B cell (primary cell): ENCODE measurements at regions not wholly inside any gene's neighbourhood (a gene's known extent, or its start where the extent isn't known, plus 50 kb on each side); places are given as distances from the start of the nearest gene placed in this dataset.
"Not testable (repeated sequence)": the region's sequence is repeated elsewhere in the genome, so short reads cannot be mapped to it uniquely, and the experiment has no call there.

ENCODE experiments used
- ATAC-seq: fragments of 200-7000 bp; cut with Tn5 transposase; one replicate; pipeline ENCODE4 v1.10.0; 2021; ENCODE audit warnings: low read depth, mild to moderate bottlenecking, moderate number of reproducible peaks, moderate library complexity
- CTCF ChIA-PET: fragments of 350-600 bp; sonication (Branson Sonifier 250); formaldehyde crosslinking; loops from one replicate; lab custom pipeline; 2021; ENCODE audit warnings: antibody characterized with exemption, inconsistent platforms; lab: Charles Lee
- POLR2A ChIA-PET: fragments of 350-600 bp; sonication (Branson Sonifier 250); formaldehyde crosslinking; loops from one replicate; lab custom pipeline; 2021; ENCODE audit warnings: antibody characterized with exemption; lab: Charles Lee
- DNase-seq: peaks from one replicate; pipeline ENCODE4 v3.0.0; 2013
- H2AFZ ChIP-seq: 2 replicates; pipeline ENCODE4 v1.6.1; 2012; ENCODE audit warnings: mild to moderate bottlenecking, low read depth, low read length; ENCODE audit not compliant: insufficient read depth, poor library complexity, severe bottlenecking
- H3K27ac ChIP-seq, 2 donors: 1 replicate in 1 of 2; 2 replicates in 1 of 2; pipeline ENCODE4 v1.5.1; 2012 to 2013; ENCODE audit warnings: low read length in 2 of 2, mild to moderate bottlenecking in 2 of 2, moderate library complexity in 1 of 2
- H3K27me3 ChIP-seq, 4 experiments: fragments of 200-600 bp in 1 of 4; sonication (generic) in 1 of 4; replicated peaks in 1 of 4; 1 replicate in 2 of 4; 2 replicates in 2 of 4; pipeline versions ENCODE4 v1.6.1 to v1.7.0; 2013 to 2016; ENCODE audit warnings: low read length in 3 of 4, mild to moderate bottlenecking in 2 of 4, mixed read lengths in 1 of 4, moderate library complexity in 1 of 4; ENCODE audit not compliant: insufficient read depth in 4 of 4, control insufficient read depth in 3 of 4; ENCODE audit errors: control extremely low read depth in 1 of 4
- H3K36me3 ChIP-seq, 2 experiments: replicated peaks in 1 of 2; 1 replicate in 1 of 2; 2 replicates in 1 of 2; pipeline versions ENCODE4 v1.6.1 to v1.7.1; 2013; ENCODE audit warnings: low read length in 1 of 2; ENCODE audit not compliant: insufficient read depth in 2 of 2, control insufficient read depth in 1 of 2; ENCODE audit errors: control extremely low read depth in 1 of 2, extremely low read depth in 1 of 2
- H3K4me1 ChIP-seq, 2 donors: fragments of 200-600 bp in 1 of 2; sonication (generic) in 1 of 2; 1 replicate in 1 of 2; 2 replicates in 1 of 2; pipeline versions ENCODE4 v1.5.1 to v1.6.1; 2013 to 2017; ENCODE audit warnings: low read length in 2 of 2; ENCODE audit not compliant: control insufficient read depth in 2 of 2, insufficient read depth in 2 of 2
- H3K4me2 ChIP-seq: replicated peaks from 2 replicates; pipeline ENCODE3; 2012; ENCODE audit warnings: mild to moderate bottlenecking, low read depth, low read length; ENCODE audit not compliant: poor library complexity, severe bottlenecking
- H3K4me3 ChIP-seq, 5 experiments: fragments of 200-600 bp in 1 of 5; sonication (generic) in 1 of 5; 1 replicate in 3 of 5; 2 replicates in 2 of 5; pipeline versions ENCODE4 v1.5.1 to v1.7.0; 2011 to 2016; ENCODE audit warnings: low read length in 4 of 5, mild to moderate bottlenecking in 4 of 5, low read depth in 2 of 5, control low read depth in 1 of 5, moderate library complexity in 1 of 5; ENCODE audit not compliant: insufficient read depth in 1 of 5; ENCODE audit errors: control extremely low read depth in 1 of 5, extremely low read depth in 1 of 5
- H3K79me2 ChIP-seq: fragments of 200-600 bp; sonication (generic); one replicate; pipeline ENCODE4 v1.6.0; 2016; ENCODE audit warnings: low read length; ENCODE audit not compliant: control insufficient read depth, insufficient read depth
- H3K9ac ChIP-seq: fragments of 200-600 bp; sonication (generic); 2 replicates; pipeline ENCODE4 v1.6.1; 2017; ENCODE audit warnings: mild to moderate bottlenecking, low read length, moderate library complexity
- H3K9me3 ChIP-seq, 3 donors: one replicate each; pipeline versions ENCODE4 v1.6.1 to v1.7.1; 2013; ENCODE audit warnings: low read length in 2 of 3; ENCODE audit not compliant: control insufficient read depth in 2 of 3, insufficient read depth in 1 of 3; ENCODE audit errors: control extremely low read depth in 1 of 3
- H4K20me1 ChIP-seq: 2 replicates; pipeline ENCODE4 v1.6.0; 2012; ENCODE audit warnings: mild to moderate bottlenecking, low read length; ENCODE audit not compliant: insufficient read depth, control insufficient read depth, poor library complexity, severe bottlenecking
- H3K27ac Mint-ChIP-seq: one replicate; pipeline ENCODE4 v1.8.0; 2021; ENCODE audit warnings: mixed read lengths
- H3K27me3 Mint-ChIP-seq: one replicate; pipeline ENCODE4 v1.8.0; 2021; ENCODE audit warnings: mixed read lengths
- H3K4me1 Mint-ChIP-seq: one replicate; pipeline ENCODE4 v1.8.0; 2021; ENCODE audit warnings: mixed read lengths
- H3K4me3 Mint-ChIP-seq: one replicate; pipeline ENCODE4 v1.8.0; 2021; ENCODE audit warnings: mixed read lengths
- H3K9me3 Mint-ChIP-seq: one replicate; pipeline ENCODE4 v1.8.0; 2022; ENCODE audit warnings: mixed read lengths; ENCODE audit not compliant: insufficient read depth
- EZH2 ChIP-seq: IDR thresholded peaks from 2 replicates; pipeline ENCODE4 v1.6.1; 2012; ENCODE audit warnings: borderline replicate concordance, low read depth, mild to moderate bottlenecking, moderate library complexity, low read length; ENCODE audit not compliant: insufficient read depth, poor library complexity, severe bottlenecking
- WGBS: methylation state at CpG from one replicate; pipeline ENCODE4 v1.1.5; 2013; ENCODE audit warnings: missing lambda C conversion rate; ENCODE audit not compliant: insufficient coverage; 5-methylcytosine and 5-hydroxymethylcytosine counted together
- intact Hi-C: fragments of 100-400 bp; cut with micrococcal nuclease; formaldehyde crosslinking; loops from one replicate; pipeline ENCODE4 v1.10.0; 2022
- TF ChIP-seq, protein P1 (sequence below): fragments of 200-600 bp; IDR thresholded peaks from one replicate; pipeline ENCODE4 v1.8.0; 2022; ENCODE audit warnings: antibody characterized with exemption, mild to moderate bottlenecking

DNA sequence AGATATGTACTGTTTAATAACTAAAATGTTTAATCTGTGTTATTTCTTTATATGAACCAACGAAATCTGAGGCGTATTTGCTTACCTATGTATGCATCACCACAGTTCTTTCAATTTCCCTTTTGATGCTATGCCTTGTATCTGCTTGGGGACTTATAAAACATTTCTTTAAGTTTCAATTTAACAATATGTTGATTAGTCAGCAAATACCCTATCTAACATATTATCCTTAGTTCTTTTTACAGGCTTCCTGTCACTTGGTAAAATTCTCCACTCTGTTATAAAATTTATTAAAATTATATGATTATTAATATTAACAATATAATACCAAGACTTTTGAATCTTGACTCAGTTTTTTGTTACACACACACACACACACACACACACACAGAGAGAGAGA lies 174.3 kb downstream of the CPS1 start:
- TF ChIP-seq, protein P1, sequence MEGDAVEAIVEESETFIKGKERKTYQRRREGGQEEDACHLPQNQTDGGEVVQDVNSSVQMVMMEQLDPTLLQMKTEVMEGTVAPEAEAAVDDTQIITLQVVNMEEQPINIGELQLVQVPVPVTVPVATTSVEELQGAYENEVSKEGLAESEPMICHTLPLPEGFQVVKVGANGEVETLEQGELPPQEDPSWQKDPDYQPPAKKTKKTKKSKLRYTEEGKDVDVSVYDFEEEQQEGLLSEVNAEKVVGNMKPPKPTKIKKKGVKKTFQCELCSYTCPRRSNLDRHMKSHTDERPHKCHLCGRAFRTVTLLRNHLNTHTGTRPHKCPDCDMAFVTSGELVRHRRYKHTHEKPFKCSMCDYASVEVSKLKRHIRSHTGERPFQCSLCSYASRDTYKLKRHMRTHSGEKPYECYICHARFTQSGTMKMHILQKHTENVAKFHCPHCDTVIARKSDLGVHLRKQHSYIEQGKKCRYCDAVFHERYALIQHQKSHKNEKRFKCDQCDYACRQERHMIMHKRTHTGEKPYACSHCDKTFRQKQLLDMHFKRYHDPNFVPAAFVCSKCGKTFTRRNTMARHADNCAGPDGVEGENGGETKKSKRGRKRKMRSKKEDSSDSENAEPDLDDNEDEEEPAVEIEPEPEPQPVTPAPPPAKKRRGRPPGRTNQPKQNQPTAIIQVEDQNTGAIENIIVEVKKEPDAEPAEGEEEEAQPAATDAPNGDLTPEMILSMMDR, result no peak
- TF ChIP-seq EZH2, result no peak

DNA sequence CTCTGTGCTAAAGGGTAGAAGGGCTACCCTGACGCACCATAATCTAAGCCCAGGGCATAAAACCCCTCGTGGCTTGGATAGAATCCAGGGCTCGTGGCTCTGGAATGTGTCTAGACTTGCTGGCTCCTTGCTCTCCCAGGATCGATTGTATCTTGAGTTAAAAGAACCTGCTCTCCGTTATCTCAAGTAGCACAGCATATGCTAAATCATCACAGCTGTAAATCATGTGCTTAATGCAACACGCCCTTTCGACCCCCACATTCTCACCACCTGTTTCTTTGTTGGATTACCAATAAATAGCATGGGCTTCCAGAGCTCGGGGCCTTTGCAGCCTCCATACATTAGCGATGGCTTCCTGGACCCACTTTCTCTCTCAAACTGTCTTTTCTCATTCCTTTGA lies 190.4 kb downstream of the CPS1 start:
- H4K20me1 ChIP-seq, DNase-seq, H3K4me2 ChIP-seq, H3K4me1 Mint-ChIP-seq, H3K9ac ChIP-seq, H3K27me3 ChIP-seq, H3K27ac ChIP-seq, H3K27ac Mint-ChIP-seq, H2AFZ ChIP-seq, POLR2A ChIA-PET, ATAC-seq, H3K4me3 ChIP-seq, H3K79me2 ChIP-seq, H3K4me1 ChIP-seq, intact Hi-C loops, H3K9me3 Mint-ChIP-seq, H3K36me3 ChIP-seq, H3K4me3 Mint-ChIP-seq, CTCF ChIA-PET, H3K9me3 ChIP-seq, H3K27me3 Mint-ChIP-seq: not testable (repeated sequence)
- 45% methylated on average over 9 of the region's 9 CpGs for WGBS

More for the DNA sequence above, 174.3 kb downstream of the CPS1 start:
- ChIA-PET POLR2A (no interaction called here), CTCF (no interaction called here)
- no peak overlapping the region for H3K4me2 ChIP-seq
- intact Hi-C loops, result no loop called here
- peaks cover 2% of the 10 kb centered on the region for H3K9me3 Mint-ChIP-seq
- no peak overlapping the region for H3K4me3 Mint-ChIP-seq
- H4K20me1 ChIP-seq, result no peaks in the 10 kb centered on the region
- H3K4me3 ChIP-seq, result no peak overlapping the region
- no peak overlapping the region for H2AFZ ChIP-seq
- no peaks in the 10 kb centered on the region for H3K4me1 Mint-ChIP-seq
- no peaks in the 10 kb centered on the region for H3K36me3 ChIP-seq
- H3K4me1 ChIP-seq, result no peaks in the 10 kb centered on the region
- ATAC-seq (no peak), DNase-seq (no peak)
- WGBS, result no CpG with 5 or more reads among the region's 2 CpGs
- peaks cover 0 to 3% (median 0%) of the 10 kb centered on the region in 3 donors for H3K9me3 ChIP-seq
- no peak overlapping the region for H3K9ac ChIP-seq
- no peaks in the 10 kb centered on the region for H3K27me3 ChIP-seq
- H3K27ac ChIP-seq, result no peak overlapping the region
- no peaks in the 10 kb centered on the region for H3K79me2 ChIP-seq
- no peaks in the 10 kb centered on the region for H3K27me3 Mint-ChIP-seq
- no peak overlapping the region for H3K27ac Mint-ChIP-seq
